Kidney epithelial cell (primary cell): ENCODE measurements at regions not wholly inside any gene's neighbourhood (a gene's known extent, or its start where the extent isn't known, plus 50 kb on each side); places are given as distances from the start of the nearest gene placed in this dataset.
"Not testable (repeated sequence)": the region's sequence is repeated elsewhere in the genome, so short reads cannot be mapped to it uniquely, and the experiment has no call there.

ENCODE experiments used
- DNase-seq: peaks from one replicate; pipeline ENCODE4 v3.0.0-alpha.2; 2010; ENCODE audit warnings: low read depth
- H3K27me3 ChIP-seq: 2 replicates; pipeline ENCODE4 v1.6.0; 2011; ENCODE audit warnings: low read length; ENCODE audit not compliant: control insufficient read depth, insufficient read depth
- H3K36me3 ChIP-seq: 2 replicates; pipeline ENCODE4 v1.5.1; 2011; ENCODE audit warnings: low read length; ENCODE audit not compliant: control insufficient read depth, insufficient read depth
- H3K4me3 ChIP-seq: 2 replicates; pipeline ENCODE4 v1.5.1; 2011; ENCODE audit warnings: low read depth, mild to moderate bottlenecking, control low read depth, low read length
- TF ChIP-seq, protein P1 (sequence below): IDR thresholded peaks from 2 replicates; pipeline ENCODE4 v1.5.1; 2011; ENCODE audit warnings: mild to moderate bottlenecking, moderate library complexity, low read length, control low read depth, inconsistent platforms; ENCODE audit not compliant: insufficient read depth, poor library complexity, severe bottlenecking

DNA sequence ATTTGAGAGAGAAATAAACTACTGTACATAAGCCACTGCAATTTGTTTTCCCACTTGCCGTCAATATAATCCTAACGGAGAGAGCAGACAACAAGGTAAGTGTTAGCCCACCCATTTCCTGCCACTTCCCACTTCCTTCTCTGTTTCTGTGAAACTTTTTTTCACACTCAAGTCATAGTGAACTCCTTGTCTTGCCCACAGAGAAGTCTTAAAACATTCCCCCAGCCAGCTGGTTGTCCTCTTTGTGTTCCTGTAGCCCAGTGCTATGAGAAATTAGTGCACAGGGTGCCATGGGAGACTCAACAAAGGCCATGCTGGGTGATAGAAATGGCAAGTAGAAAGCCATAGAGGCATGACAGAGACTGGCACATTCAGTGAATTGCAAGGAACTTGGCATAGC is 208.6 kb downstream of the BLID start:
- no peaks in the 10 kb centered on the region for H3K27me3 ChIP-seq
- TF ChIP-seq, protein P1, sequence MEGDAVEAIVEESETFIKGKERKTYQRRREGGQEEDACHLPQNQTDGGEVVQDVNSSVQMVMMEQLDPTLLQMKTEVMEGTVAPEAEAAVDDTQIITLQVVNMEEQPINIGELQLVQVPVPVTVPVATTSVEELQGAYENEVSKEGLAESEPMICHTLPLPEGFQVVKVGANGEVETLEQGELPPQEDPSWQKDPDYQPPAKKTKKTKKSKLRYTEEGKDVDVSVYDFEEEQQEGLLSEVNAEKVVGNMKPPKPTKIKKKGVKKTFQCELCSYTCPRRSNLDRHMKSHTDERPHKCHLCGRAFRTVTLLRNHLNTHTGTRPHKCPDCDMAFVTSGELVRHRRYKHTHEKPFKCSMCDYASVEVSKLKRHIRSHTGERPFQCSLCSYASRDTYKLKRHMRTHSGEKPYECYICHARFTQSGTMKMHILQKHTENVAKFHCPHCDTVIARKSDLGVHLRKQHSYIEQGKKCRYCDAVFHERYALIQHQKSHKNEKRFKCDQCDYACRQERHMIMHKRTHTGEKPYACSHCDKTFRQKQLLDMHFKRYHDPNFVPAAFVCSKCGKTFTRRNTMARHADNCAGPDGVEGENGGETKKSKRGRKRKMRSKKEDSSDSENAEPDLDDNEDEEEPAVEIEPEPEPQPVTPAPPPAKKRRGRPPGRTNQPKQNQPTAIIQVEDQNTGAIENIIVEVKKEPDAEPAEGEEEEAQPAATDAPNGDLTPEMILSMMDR = no peak
- no peaks in the 10 kb centered on the region for H3K36me3 ChIP-seq
- no peak overlapping the region for H3K4me3 ChIP-seq
- no peak for DNase-seq

- Histone ChIP-seq H3K36me3 (no peaks in the 10 kb centered on the region), H3K27me3 (no peaks in the 10 kb centered on the region), H3K4me3 (no peak overlapping the region)
- TF ChIP-seq, protein P1 = no peak
- DNase-seq = no peak
Measured at GRCh38 chr11:121904148-121904547, 211.9 kb downstream of the BLID start.

DNA sequence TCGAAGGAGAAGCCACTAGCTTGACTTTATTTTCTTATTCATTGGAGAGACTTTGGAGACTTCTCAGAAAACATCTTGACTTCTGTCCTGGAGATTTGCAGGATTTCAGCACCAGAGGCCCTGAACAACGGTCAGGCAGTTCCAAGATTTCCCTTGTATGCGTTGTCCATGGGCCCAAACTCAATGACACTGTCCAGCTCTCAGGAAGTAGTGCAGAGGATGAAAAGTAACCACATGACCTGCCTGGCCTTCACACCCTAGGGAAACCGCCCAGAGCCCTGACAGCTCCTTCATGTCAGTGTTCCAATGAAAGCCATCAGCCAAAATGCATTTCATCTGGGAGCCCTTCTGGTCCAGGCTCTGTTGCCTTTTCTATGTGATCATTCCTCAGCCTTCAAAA is 214.1 kb downstream of the BLID start:
- DNase-seq = no peak
- TF ChIP-seq, protein P1 = no peak
- Histone ChIP-seq H3K27me3 (no peaks in the 10 kb centered on the region), H3K36me3 (no peaks in the 10 kb centered on the region), H3K4me3 (no peak overlapping the region)

DNA sequence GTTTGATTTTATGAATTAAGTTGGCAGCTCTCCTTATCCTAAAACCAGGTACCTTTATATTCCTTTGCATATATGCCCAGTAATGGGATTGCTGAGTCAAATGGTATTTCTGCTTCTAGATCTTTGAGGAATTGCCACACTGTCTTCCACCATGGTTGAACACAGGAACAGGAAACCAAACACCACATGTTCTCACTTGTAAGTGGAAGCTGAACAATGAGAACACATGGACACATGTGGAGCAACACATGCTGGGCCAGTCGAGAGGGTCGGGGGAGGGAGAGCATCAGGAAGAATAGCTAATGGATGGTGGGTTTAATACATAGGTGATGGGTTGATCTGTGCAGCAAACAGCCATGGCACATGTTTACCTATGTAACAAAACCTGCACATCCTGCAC is 214.6 kb downstream of the BLID start:
- H3K4me3 ChIP-seq, H3K36me3 ChIP-seq, DNase-seq, H3K27me3 ChIP-seq: not testable (repeated sequence)

DNA sequence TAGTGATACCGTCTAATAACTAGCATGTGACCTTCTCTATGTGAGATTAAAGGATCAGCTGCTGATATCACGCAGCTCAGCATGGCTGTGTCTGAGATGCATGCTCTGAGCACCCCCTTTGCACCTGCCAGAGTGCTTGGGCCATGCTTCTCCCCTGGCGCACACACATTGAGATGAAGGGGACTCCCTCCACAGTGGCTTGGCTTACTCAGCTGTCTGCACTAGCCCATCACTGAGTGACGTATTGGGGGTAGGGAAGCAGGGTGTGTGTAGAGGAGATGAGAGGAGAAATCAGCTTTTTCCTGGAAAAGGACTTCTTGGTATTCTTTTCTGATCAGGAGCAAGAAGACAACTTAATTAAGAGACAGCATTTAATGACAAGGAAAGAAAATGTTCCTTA is 216.5 kb downstream of the BLID start:
- no peak overlapping the region for H3K4me3 ChIP-seq
- H3K27me3 ChIP-seq = no peaks in the 10 kb centered on the region
- H3K36me3 ChIP-seq = no peaks in the 10 kb centered on the region
- TF ChIP-seq, protein P1 = no peak
- DNase-seq = no peak

DNA sequence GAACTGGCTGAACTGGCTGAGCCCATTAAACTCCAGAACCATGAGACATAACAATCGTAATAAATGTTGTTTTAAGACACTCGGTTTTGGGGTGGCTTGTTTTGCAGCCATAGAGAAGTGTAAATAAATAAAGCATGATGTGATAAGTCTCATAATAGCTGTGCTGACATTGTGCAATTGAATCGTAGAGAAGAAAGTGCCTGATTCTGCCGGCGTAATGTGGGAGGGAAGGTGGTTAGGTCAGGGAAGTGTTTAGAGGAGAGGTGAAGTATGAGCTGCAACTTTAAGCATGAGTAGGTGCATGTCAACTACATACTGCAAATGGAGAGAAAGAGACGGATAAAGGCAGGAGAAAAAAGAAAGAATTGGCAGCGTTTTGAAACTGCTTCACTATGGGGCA is 217.1 kb downstream of the BLID start:
- TF ChIP-seq, protein P1 = no peak
- no peak for DNase-seq
- Histone ChIP-seq H3K36me3 (no peaks in the 10 kb centered on the region), H3K4me3 (no peak overlapping the region), H3K27me3 (no peaks in the 10 kb centered on the region)

DNA sequence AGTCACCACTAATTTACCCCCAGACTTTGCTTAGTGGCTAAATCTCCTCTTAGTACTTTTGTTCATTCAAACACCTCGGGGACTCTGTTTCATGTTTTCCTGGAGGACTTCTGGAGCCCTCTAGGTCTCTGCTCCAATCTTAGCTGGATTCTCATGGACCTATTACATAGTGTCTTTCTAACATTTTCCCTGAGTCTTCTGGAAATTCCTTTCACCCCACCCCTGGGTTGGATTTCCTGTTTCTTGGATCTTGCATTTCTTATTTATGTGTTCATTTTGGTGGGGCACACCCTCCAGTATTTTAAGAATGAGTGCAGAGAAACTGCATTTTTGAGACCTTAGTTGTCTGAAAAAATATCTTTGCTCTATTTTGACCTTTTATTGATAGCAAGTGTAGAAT is 220.1 kb downstream of the BLID start:
- DNase-seq = no peak
- Histone ChIP-seq H3K4me3 (no peak overlapping the region), H3K27me3 (no peaks in the 10 kb centered on the region), H3K36me3 (no peaks in the 10 kb centered on the region)
- TF ChIP-seq, protein P1 = no peak
